PC-9 (cell line): ENCODE measurements at regions not wholly inside any gene's neighbourhood (a gene's known extent, or its start where the extent isn't known, plus 50 kb on each side); places are given as distances from the start of the nearest gene placed in this dataset.

Experiments
- CTCF ChIP-seq: fragments of 200-600 bp; sonication (generic); conservative IDR thresholded peaks from 2 replicates; pipeline ENCODE4 v1.6.1; 2017; ENCODE audit warnings: mixed run types, antibody characterized with exemption, mild to moderate bottlenecking, moderate library complexity
- EZH2 ChIP-seq: fragments of 200-600 bp; sonication (generic); IDR thresholded peaks from 2 replicates; pipeline ENCODE4 v1.8.0; 2017; ENCODE audit warnings: antibody characterized with exemption, low read depth

- TF ChIP-seq CTCF (no peak), EZH2 (no peak)
Measured at GRCh38 chr15:93485438-93486327, 396.7 kb upstream of the RGMA start.
